Keratinocyte (primary cell): ENCODE measurements at regions not wholly inside any gene's neighbourhood (a gene's known extent, or its start where the extent isn't known, plus 50 kb on each side); places are given as distances from the start of the nearest gene placed in this dataset.

Experiments used
- EZH2 ChIP-seq: IDR thresholded peaks from one replicate; pipeline ENCODE4 v1.6.1; 2012; ENCODE audit warnings: inconsistent platforms, mild to moderate bottlenecking, low read length, moderate library complexity
- TF ChIP-seq, protein P1 (sequence below), 3 experiments: IDR thresholded peaks in 1 of 3; conservative IDR thresholded peaks in 1 of 3; optimal IDR thresholded peaks in 1 of 3; 2 replicates in 2 of 3; 3 replicates in 1 of 3; pipeline versions ENCODE3 to v1.5.1; 2011; ENCODE audit warnings: low read length in 3 of 3, mild to moderate bottlenecking in 3 of 3, moderate library complexity in 2 of 3, control low read depth in 1 of 3, inconsistent platforms in 1 of 3; ENCODE audit not compliant: insufficient read depth in 2 of 3; ENCODE audit errors: extremely low read depth in 1 of 3

DNA sequence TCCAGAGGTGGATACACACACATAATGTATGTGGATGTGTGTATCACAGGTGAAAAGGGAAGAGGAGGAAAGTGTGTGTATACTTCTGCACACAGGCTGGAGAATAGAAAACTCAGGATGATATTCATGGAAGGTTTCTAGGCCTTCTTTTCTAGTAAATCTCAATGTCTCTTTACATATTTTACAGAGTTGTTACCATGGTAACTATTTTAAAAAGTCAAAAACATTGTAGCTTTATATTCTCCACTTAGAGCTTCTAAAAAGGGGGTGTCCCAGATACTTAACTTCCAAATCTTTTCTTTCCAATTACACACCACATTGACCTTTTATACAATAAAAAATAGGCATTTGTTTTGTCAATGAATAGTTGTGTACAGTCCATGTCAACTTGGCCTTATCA, 604.8 kb upstream of the LCORL start:
- TF ChIP-seq, protein P1, sequence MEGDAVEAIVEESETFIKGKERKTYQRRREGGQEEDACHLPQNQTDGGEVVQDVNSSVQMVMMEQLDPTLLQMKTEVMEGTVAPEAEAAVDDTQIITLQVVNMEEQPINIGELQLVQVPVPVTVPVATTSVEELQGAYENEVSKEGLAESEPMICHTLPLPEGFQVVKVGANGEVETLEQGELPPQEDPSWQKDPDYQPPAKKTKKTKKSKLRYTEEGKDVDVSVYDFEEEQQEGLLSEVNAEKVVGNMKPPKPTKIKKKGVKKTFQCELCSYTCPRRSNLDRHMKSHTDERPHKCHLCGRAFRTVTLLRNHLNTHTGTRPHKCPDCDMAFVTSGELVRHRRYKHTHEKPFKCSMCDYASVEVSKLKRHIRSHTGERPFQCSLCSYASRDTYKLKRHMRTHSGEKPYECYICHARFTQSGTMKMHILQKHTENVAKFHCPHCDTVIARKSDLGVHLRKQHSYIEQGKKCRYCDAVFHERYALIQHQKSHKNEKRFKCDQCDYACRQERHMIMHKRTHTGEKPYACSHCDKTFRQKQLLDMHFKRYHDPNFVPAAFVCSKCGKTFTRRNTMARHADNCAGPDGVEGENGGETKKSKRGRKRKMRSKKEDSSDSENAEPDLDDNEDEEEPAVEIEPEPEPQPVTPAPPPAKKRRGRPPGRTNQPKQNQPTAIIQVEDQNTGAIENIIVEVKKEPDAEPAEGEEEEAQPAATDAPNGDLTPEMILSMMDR (optimal IDR thresholded peaks at IDR 0.05 in 1 of 3, IDR thresholded peaks at IDR 0.05 in 1 of 3, conservative IDR thresholded peaks at IDR 0.05 in 1 of 3; ENCODE audit: extremely low read depth in 1 of 3, insufficient read depth in 2 of 3, low read length in 3 of 3): no peak
- no peak for TF ChIP-seq EZH2
